ENCODE measurements at regions not wholly inside any gene's neighbourhood (a gene's known extent, or its start where the extent isn't known, plus 50 kb on each side); places are given as distances from the start of the nearest gene placed in this dataset.

DNA sequence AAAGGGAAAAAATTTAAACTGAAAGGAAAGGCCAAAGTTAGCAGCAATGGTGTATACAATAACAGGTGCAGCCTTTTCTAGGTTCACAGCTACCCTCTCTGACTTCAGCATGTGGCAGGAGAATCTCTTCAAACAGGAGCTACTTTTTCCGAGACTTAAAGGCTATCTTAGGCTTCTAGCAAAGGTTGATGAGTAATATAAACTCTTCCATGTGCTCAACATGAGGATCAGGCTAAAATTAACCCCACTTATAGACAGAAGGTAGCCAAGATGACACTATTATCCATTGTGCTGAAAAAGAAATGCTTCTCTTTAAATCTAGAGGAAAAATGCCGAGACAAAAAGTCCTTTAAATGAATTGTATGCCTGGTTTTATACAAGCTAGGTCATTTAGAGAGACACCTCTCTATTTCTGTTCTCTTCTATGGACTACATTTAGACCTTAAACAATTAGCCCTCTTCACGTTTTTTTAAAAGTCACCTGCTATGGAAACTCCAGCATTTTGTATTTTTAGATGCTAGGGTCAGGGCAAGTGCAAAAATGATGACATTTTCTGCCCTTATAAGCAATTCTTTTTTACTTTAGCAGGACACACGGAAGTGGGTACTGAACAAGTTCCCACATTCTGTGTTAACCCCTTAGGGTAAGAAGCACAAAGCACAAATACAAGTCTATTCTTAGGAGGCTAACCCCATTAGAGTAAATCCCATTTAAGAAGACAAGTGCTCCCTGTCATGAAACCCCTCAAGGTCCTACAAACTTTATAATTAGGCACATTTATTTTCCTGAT lies 216.8 kb upstream of the CITED2 start:
- TF ChIP-seq, protein P1, sequence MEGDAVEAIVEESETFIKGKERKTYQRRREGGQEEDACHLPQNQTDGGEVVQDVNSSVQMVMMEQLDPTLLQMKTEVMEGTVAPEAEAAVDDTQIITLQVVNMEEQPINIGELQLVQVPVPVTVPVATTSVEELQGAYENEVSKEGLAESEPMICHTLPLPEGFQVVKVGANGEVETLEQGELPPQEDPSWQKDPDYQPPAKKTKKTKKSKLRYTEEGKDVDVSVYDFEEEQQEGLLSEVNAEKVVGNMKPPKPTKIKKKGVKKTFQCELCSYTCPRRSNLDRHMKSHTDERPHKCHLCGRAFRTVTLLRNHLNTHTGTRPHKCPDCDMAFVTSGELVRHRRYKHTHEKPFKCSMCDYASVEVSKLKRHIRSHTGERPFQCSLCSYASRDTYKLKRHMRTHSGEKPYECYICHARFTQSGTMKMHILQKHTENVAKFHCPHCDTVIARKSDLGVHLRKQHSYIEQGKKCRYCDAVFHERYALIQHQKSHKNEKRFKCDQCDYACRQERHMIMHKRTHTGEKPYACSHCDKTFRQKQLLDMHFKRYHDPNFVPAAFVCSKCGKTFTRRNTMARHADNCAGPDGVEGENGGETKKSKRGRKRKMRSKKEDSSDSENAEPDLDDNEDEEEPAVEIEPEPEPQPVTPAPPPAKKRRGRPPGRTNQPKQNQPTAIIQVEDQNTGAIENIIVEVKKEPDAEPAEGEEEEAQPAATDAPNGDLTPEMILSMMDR (IDR thresholded peaks at IDR 0.05; ENCODE audit: insufficient read depth, low read depth, low read length) = no peak
- TF ChIP-seq EZH2 (IDR thresholded peaks at IDR 0.05; ENCODE audit: insufficient read depth, low read length) = no peak
